ENCODE measurements at regions not wholly inside any gene's neighbourhood (a gene's known extent, or its start where the extent isn't known, plus 50 kb on each side); places are given as distances from the start of the nearest gene placed in this dataset.

- Histone ChIP-seq H3K4me3 (ENCODE audit: insufficient read depth in 1 of 2, low read depth in 1 of 2, low read length in 2 of 2) (no peak overlapping the region), H2BK120ac (ENCODE audit: low read depth, low read length) (no peak overlapping the region), H3K4me2 (ENCODE audit: low read length, poor library complexity, severe bottlenecking) (no peak overlapping the region), H3K4me1 (ENCODE audit: control insufficient read depth, insufficient read depth, low read depth, low read length) (no peaks in the 10 kb centered on the region), H2BK15ac (ENCODE audit: low read depth, poor library complexity, severe bottlenecking) (no peak overlapping the region), H3K18ac (ENCODE audit: low read depth in 1 of 2, low read length in 2 of 2) (no peak overlapping the region), H3K4ac (ENCODE audit: low read depth in 1 of 2, low read length in 2 of 2) (no peak overlapping the region), H3K79me1 (replicated peaks; ENCODE audit: low read length, poor library complexity, severe bottlenecking) (no peaks in the 10 kb centered on the region), H4K8ac (ENCODE audit: low read length) (no peak overlapping the region), H4K91ac (ENCODE audit: low read length) (peak overlapping the region; percentile 20), H2AFZ (ENCODE audit: low read depth, low read length) (no peak overlapping the region), H3K14ac (ENCODE audit: low read length in 2 of 2) (no peak overlapping the region), H3K27me3 (ENCODE audit: control insufficient read depth in 1 of 2, insufficient read depth in 1 of 2, low read length in 2 of 2) (no peaks in the 10 kb centered on the region), H3K27ac (ENCODE audit: low read length, poor library complexity, severe bottlenecking) (no peak overlapping the region), H3K9me3 (ENCODE audit: control insufficient read depth, low read length) (peaks cover 5% of the 10 kb centered on the region), H3K9ac (ENCODE audit: low read length) (no peak overlapping the region), H3K36me3 (ENCODE audit: control insufficient read depth in 1 of 2, insufficient read depth in 2 of 2, low read depth in 1 of 2, low read length in 2 of 2) (no peaks in the 10 kb centered on the region), H2AK5ac (ENCODE audit: low read length, severe bottlenecking) (no peak overlapping the region), H3K23ac (ENCODE audit: low read length in 2 of 2) (no peak overlapping the region), H2BK12ac (ENCODE audit: low read length in 2 of 2) (no peak overlapping the region), H2BK5ac (ENCODE audit: low read depth, low read length, poor library complexity, severe bottlenecking) (no peak overlapping the region)
- no peak for DNase-seq
- WGBS, result 94% methylated on average over 2 of the region's 3 CpGs
These were observed 505.3 kb downstream of the TLE4 start for GRCh38 chr9:80077059-80077458.

GRCh38 chr9:80076162-80076561 lies 504.4 kb downstream of the TLE4 start:
- Histone ChIP-seq H2BK15ac (ENCODE audit: low read depth, poor library complexity, severe bottlenecking) (no peak overlapping the region), H2BK12ac (ENCODE audit: low read length in 2 of 2) (no peak overlapping the region), H3K27me3 (ENCODE audit: control insufficient read depth in 1 of 2, insufficient read depth in 1 of 2, low read length in 2 of 2) (no peaks in the 10 kb centered on the region), H3K79me1 (replicated peaks; ENCODE audit: low read length, poor library complexity, severe bottlenecking) (no peaks in the 10 kb centered on the region), H2AFZ (ENCODE audit: low read depth, low read length) (no peak overlapping the region), H3K36me3 (ENCODE audit: control insufficient read depth in 1 of 2, insufficient read depth in 2 of 2, low read depth in 1 of 2, low read length in 2 of 2) (no peaks in the 10 kb centered on the region), H2BK5ac (ENCODE audit: low read depth, low read length, poor library complexity, severe bottlenecking) (no peak overlapping the region), H4K91ac (ENCODE audit: low read length) (no peak overlapping the region), H2AK5ac (ENCODE audit: low read length, severe bottlenecking) (no peak overlapping the region), H3K27ac (ENCODE audit: low read length, poor library complexity, severe bottlenecking) (no peak overlapping the region), H3K23ac (ENCODE audit: low read length in 2 of 2) (no peak overlapping the region), H4K8ac (ENCODE audit: low read length) (no peak overlapping the region), H3K4me1 (ENCODE audit: control insufficient read depth, insufficient read depth, low read depth, low read length) (no peaks in the 10 kb centered on the region), H3K4me3 (ENCODE audit: insufficient read depth in 1 of 2, low read depth in 1 of 2, low read length in 2 of 2) (no peak overlapping the region), H3K4me2 (ENCODE audit: low read length, poor library complexity, severe bottlenecking) (no peak overlapping the region), H3K9me3 (ENCODE audit: control insufficient read depth, low read length) (peaks cover 4% of the 10 kb centered on the region), H2BK120ac (ENCODE audit: low read depth, low read length) (no peak overlapping the region), H3K14ac (ENCODE audit: low read length in 2 of 2) (no peak overlapping the region), H3K4ac (ENCODE audit: low read depth in 1 of 2, low read length in 2 of 2) (no peak overlapping the region), H3K18ac (ENCODE audit: low read depth in 1 of 2, low read length in 2 of 2) (no peak overlapping the region), H3K9ac (ENCODE audit: low read length) (no peak overlapping the region)
- DNase-seq, result no peak
- WGBS, result 86% methylated on average over 2 of the region's 4 CpGs

DNA sequence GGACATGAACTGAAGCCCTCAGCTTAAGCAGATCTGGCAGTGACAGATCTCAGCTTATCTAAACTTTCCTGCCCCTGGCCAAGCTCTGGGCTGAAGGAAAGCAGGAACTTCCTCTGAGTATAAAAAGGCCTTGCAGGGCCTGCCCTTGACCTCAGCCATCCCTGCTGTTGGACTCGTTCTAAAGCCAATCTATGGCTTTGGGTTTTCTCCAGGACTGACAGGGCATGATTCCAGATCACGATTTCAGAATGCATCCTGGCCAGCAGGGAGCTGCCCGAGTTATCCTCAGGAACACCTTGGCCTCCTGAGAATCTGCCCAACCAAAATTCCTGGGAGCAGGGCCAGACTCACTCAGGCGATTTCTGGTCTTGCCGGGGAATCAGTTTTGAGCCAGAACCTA lies 502.7 kb downstream of the TLE4 start:
- Histone ChIP-seq H4K8ac (ENCODE audit: low read length) (no peak overlapping the region), H3K9me3 (ENCODE audit: control insufficient read depth, low read length) (no peaks in the 10 kb centered on the region), H3K27ac (ENCODE audit: low read length, poor library complexity, severe bottlenecking) (no peak overlapping the region), H2BK15ac (ENCODE audit: low read depth, poor library complexity, severe bottlenecking) (no peak overlapping the region), H4K91ac (ENCODE audit: low read length) (no peak overlapping the region), H3K4ac (ENCODE audit: low read depth in 1 of 2, low read length in 2 of 2) (no peak overlapping the region), H3K4me3 (ENCODE audit: insufficient read depth in 1 of 2, low read depth in 1 of 2, low read length in 2 of 2) (no peak overlapping the region), H3K4me2 (ENCODE audit: low read length, poor library complexity, severe bottlenecking) (no peak overlapping the region), H2AFZ (ENCODE audit: low read depth, low read length) (no peak overlapping the region), H3K23ac (ENCODE audit: low read length in 2 of 2) (no peak overlapping the region), H3K9ac (ENCODE audit: low read length) (no peak overlapping the region), H2AK5ac (ENCODE audit: low read length, severe bottlenecking) (no peak overlapping the region), H2BK12ac (ENCODE audit: low read length in 2 of 2) (no peak overlapping the region), H2BK5ac (ENCODE audit: low read depth, low read length, poor library complexity, severe bottlenecking) (no peak overlapping the region), H3K79me1 (replicated peaks; ENCODE audit: low read length, poor library complexity, severe bottlenecking) (no peaks in the 10 kb centered on the region), H3K14ac (ENCODE audit: low read length in 2 of 2) (no peak overlapping the region), H3K36me3 (ENCODE audit: control insufficient read depth in 1 of 2, insufficient read depth in 2 of 2, low read depth in 1 of 2, low read length in 2 of 2) (no peaks in the 10 kb centered on the region), H3K4me1 (ENCODE audit: control insufficient read depth, insufficient read depth, low read depth, low read length) (no peaks in the 10 kb centered on the region), H3K18ac (ENCODE audit: low read depth in 1 of 2, low read length in 2 of 2) (no peak overlapping the region), H2BK120ac (ENCODE audit: low read depth, low read length) (no peak overlapping the region), H3K27me3 (ENCODE audit: control insufficient read depth in 1 of 2, insufficient read depth in 1 of 2, low read length in 2 of 2) (no peaks in the 10 kb centered on the region)
- 44% methylated on average over 3 of the region's 5 CpGs for WGBS
- DNase-seq, result no peak

GRCh38 chr9:80072451-80072850 lies 500.7 kb downstream of the TLE4 start:
- 90% methylated on average over 2 of the region's 3 CpGs for WGBS
- H3K23ac ChIP-seq (ENCODE audit: low read length in 2 of 2), result no peak overlapping the region
- H2BK12ac ChIP-seq (ENCODE audit: low read length in 2 of 2), result no peak overlapping the region
- peaks cover 3% of the 10 kb centered on the region for H3K9me3 ChIP-seq (ENCODE audit: control insufficient read depth, low read length)
- no peak overlapping the region for H4K91ac ChIP-seq (ENCODE audit: low read length)
- no peak overlapping the region for H2AK5ac ChIP-seq (ENCODE audit: low read length, severe bottlenecking)
- H2BK120ac ChIP-seq (ENCODE audit: low read depth, low read length), result no peak overlapping the region
- H3K14ac ChIP-seq (ENCODE audit: low read length in 2 of 2), result no peak overlapping the region
- DNase-seq, result no peak
- H3K4ac ChIP-seq (ENCODE audit: low read depth in 1 of 2, low read length in 2 of 2), result no peak overlapping the region
- H3K18ac ChIP-seq (ENCODE audit: low read depth in 1 of 2, low read length in 2 of 2), result no peak overlapping the region
- no peak overlapping the region for H2AFZ ChIP-seq (ENCODE audit: low read depth, low read length)
- peaks cover 0 to 3% of the 10 kb centered on the region in 2 experiments for H3K27me3 ChIP-seq (ENCODE audit: control insufficient read depth in 1 of 2, insufficient read depth in 1 of 2, low read length in 2 of 2)
- H4K8ac ChIP-seq (ENCODE audit: low read length), result no peak overlapping the region
- H3K4me2 ChIP-seq (ENCODE audit: low read length, poor library complexity, severe bottlenecking), result no peak overlapping the region
- H3K4me3 ChIP-seq (ENCODE audit: insufficient read depth in 1 of 2, low read depth in 1 of 2, low read length in 2 of 2), result no peak overlapping the region
- no peak overlapping the region for H2BK15ac ChIP-seq (ENCODE audit: low read depth, poor library complexity, severe bottlenecking)
- no peak overlapping the region for H3K27ac ChIP-seq (ENCODE audit: low read length, poor library complexity, severe bottlenecking)
- no peaks in the 10 kb centered on the region for H3K79me1 ChIP-seq (replicated peaks; ENCODE audit: low read length, poor library complexity, severe bottlenecking)
- H3K4me1 ChIP-seq (ENCODE audit: control insufficient read depth, insufficient read depth, low read depth, low read length), result no peaks in the 10 kb centered on the region
- H3K36me3 ChIP-seq (ENCODE audit: control insufficient read depth in 1 of 2, insufficient read depth in 2 of 2, low read depth in 1 of 2, low read length in 2 of 2), result no peaks in the 10 kb centered on the region
- H3K9ac ChIP-seq (ENCODE audit: low read length), result no peak overlapping the region
- no peak overlapping the region for H2BK5ac ChIP-seq (ENCODE audit: low read depth, low read length, poor library complexity, severe bottlenecking)

Measured in mesenchymal stem cell (in vitro differentiated cells and primary cell).